ENCODE measurements at regions not wholly inside any gene's neighbourhood (a gene's known extent, or its start where the extent isn't known, plus 50 kb on each side); places are given as distances from the start of the nearest gene placed in this dataset.
"Not testable (repeated sequence)": the region's sequence is repeated elsewhere in the genome, so short reads cannot be mapped to it uniquely, and the experiment has no call there.

GRCh38 chr2:147609301-147609700 is 235.5 kb upstream of the ACVR2A start:
- DNase-seq (ENCODE audit: low read depth in 2 of 2): no peak

DNA sequence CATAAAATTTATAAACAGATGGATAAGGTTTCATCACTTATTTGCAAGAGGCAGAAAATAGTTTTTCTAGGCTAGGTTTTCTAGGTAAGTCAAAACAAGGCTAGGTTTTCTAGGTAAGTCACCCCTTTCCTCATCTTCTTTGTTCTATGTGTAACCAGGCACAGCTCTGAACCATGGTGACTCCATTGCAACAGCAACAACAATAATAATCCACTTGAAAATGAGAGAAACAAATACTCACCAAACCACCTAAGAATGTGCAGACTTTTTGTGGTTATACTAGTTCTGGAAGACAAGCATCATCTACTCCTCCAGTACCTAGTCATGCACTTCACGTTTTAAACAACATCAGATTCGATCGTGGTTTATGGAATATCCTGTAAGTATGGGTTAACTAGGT is 237.4 kb upstream of the ACVR2A start:
- no peak for DNase-seq (ENCODE audit: low read depth in 2 of 2)

GRCh38 chr2:147603876-147604275 is 241.0 kb upstream of the ACVR2A start:
- no peak for DNase-seq (ENCODE audit: low read depth in 2 of 2)

DNA sequence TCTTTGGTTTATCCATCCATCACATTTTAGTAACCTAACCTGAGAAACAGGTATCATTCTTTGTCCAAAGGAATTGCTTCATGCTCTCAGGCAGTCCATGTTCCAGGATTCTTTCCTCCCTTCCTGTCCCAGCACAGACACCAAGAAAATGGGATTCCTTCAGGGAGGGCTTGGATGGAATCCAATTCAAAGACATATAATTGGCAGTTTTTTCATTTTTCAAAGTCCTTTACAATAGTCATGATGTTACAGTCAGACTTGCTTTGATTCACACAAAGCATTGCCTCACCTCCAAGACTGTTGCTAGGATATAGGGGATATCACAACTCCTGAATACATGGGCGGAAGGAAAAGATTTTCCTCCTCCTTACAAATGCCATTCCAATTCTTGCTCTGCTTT is 241.4 kb upstream of the ACVR2A start:
- DNase-seq (ENCODE audit: low read depth in 2 of 2): no peak

DNA sequence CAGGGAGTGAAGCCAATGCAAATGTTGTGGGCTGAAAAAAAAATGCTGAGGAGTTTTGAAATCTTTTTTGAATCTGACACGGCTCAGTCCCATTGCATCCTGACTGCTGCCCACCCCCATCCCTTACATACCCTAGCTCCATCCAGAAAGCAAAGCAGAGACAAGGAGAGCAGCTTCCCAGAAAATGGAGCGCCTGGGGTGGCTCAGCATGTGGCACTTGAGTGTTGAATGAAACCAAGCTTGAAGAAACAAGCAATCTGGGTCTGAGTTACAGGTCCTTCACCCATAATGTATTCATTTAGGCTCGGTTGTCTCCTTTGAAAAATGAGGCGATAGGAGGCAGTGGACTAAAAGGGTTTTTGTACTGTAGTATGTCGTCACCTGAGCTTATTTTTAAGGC is 244.2 kb upstream of the ACVR2A start:
- DNase-seq (ENCODE audit: low read depth in 2 of 2): no peak

DNA sequence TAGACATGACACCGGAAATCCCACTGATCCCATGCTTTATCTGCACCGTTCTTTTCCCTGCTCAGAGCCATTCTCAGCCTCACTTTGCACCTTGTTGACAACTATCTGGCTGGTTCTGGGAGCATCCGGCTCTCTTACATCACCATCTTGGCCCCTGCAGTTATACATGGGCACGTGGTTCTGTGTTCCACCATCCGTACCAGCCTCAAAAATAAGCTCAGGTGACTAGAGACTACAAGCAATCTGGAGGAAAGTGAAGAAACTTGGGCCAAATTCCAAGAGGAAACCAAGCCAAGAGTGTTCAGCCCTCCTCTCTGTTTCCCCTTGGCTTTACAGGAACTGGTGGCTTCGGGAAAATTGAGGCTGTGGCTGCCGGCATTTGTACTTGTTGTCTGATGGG is 244.6 kb upstream of the ACVR2A start:
- no peak for DNase-seq (ENCODE audit: low read depth in 2 of 2)

GRCh38 chr2:147595200-147595599 is 249.6 kb upstream of the ACVR2A start:
- DNase-seq (ENCODE audit: low read depth in 2 of 2): no peak

- DNase-seq (ENCODE audit: low read depth in 2 of 2): no peak
Observed at GRCh38 chr2:147594038-147594437, 250.8 kb upstream of the ACVR2A start.

DNA sequence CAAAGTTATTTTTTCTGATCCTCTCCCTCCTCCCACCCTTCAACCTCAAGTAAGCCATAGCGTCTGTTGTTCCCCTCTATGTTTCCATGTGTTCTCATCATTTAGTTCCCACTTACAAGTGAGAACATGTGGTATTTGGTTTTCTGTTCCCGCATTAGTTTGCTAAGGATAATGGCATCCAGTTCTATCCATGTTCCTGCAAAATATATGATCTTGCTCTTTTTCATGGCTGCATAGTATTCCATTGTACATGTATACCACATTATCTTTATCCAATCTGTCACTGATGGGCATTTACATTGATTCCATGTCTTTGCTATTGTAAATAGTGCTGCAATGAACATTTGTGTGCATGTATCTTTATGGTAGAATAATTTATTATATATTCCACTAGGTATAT is 252.0 kb upstream of the ACVR2A start:
- not testable (repeated sequence) for DNase-seq (ENCODE audit: low read depth in 2 of 2)

- no peak for DNase-seq (ENCODE audit: low read depth in 2 of 2)
Observed at GRCh38 chr2:147589127-147589526, 255.7 kb upstream of the ACVR2A start.

DNA sequence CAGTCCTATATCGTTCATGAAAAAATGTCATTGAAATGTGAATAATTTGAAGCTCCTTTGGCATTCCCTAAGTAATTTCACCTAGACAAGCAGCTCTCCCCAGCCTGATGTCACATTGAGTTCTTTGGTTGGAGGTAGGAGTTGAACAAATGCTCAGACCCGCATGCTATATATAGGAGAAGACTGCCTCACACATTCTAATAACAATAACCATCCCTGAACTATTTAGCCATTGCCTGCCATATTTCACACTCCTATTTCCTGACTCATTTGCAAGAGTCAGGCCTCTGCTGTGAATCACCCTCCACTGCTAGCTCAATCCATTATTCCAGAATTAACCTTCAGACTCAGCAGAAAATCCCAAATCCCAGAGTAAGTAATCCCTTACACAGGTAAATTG is 256.6 kb upstream of the ACVR2A start:
- peak; percentile 45 for DNase-seq (ENCODE audit: low read depth in 2 of 2)

GRCh38 chr2:147578529-147578928 is 266.3 kb upstream of the ACVR2A start:
- no peak for DNase-seq (ENCODE audit: low read depth in 2 of 2)

DNA sequence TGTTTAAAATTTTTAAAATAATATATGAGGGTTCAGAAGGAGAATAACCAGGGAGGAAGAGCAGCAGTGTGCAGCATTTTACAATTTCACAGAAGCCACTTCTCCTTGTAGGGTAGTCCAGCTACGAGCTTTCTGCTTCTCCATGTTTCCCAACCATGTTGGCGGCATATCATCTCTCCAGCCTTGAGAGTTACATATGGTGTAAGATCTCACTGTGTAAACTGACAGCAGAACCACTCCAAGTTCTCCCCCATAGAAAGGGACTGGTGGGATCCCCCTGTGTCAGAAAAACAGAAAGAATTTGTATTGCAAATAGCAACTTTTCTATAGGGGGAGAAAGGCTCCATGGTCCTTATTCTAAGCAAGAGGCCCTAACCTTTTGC is 266.8 kb upstream of the ACVR2A start:
- DNase-seq (ENCODE audit: low read depth in 2 of 2): no peak

DNA sequence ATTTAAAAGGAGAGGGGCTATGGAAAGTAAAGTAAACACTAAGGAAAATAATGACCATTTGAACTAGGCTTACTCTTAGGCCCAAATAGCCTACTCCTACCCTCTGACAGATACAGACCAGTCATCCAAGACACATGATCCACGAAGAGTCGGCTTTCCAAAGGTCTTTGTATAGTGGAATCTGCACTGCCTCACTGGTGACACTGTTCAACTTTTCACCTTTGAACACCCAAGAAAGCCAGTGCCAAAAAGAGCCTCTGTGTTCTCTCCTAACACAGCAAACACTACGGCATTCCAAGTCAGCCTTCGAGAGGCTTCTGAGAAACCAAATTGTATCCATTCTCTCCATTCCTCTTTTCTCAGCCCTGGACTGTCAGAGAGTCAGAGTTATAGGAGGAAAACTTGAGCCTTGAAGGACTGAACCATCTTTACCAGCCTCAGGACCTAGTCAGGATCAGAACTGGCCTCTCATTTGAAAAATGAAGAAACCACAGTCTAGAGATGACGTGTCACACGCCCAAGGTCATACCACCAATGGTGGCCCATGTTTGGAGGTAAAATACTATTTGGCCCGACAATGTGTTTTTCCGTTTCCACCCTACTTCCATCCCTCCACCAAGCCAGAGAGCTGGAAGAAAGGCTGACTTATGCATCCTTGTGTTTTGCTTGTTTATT is 267.4 kb upstream of the ACVR2A start:
- DNase-seq (ENCODE audit: low read depth in 2 of 2): no peak

GRCh38 chr2:147575106-147575505 is 269.7 kb upstream of the ACVR2A start:
- no peak for DNase-seq (ENCODE audit: low read depth in 2 of 2)

- no peak for DNase-seq (ENCODE audit: low read depth in 2 of 2)
Observed at GRCh38 chr2:147572622-147573021, 272.2 kb upstream of the ACVR2A start.

GRCh38 chr2:147569426-147569825 is 275.4 kb upstream of the ACVR2A start:
- no peak for DNase-seq (ENCODE audit: low read depth in 2 of 2)

DNA sequence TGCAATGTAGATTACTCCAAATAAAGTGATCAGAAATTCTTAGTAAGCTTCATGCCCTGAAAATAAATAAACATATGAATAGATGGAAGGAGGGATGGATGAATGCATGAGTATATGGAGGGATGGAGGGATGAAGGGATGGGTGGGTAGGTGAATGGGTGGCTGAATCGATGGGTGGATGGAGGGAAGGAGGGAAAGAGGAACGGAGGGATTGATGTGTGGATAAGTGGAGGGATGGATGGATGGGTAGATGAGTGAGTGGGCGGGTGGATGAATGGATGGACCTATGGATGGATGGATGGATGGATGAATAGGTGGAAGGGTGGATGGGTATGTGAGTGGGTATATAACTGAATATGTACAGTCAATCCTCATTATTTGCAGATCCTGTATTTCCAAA is 276.7 kb upstream of the ACVR2A start:
- no peak for DNase-seq (ENCODE audit: low read depth in 2 of 2)

DNA sequence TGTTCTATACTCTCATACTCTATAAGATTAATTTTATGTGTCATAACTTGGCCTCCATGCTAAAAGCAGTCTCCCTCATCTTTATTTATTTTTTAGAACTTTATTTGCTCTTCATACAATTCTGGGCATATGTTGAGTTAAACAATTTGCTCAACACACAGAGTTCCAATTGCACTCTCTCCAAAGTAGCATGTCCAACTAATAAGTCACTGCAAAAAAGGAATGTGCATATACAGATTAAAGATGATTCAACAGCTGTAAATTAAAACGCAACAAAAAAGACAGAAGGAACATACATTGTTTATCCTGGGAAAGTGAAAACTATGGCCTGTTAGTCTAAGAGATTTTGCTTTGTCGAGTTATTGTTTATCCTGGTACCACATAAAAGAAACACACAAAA is 277.7 kb upstream of the ACVR2A start:
- DNase-seq (ENCODE audit: low read depth in 2 of 2): peak in 1 of 2 experiments; percentile 37

DNA sequence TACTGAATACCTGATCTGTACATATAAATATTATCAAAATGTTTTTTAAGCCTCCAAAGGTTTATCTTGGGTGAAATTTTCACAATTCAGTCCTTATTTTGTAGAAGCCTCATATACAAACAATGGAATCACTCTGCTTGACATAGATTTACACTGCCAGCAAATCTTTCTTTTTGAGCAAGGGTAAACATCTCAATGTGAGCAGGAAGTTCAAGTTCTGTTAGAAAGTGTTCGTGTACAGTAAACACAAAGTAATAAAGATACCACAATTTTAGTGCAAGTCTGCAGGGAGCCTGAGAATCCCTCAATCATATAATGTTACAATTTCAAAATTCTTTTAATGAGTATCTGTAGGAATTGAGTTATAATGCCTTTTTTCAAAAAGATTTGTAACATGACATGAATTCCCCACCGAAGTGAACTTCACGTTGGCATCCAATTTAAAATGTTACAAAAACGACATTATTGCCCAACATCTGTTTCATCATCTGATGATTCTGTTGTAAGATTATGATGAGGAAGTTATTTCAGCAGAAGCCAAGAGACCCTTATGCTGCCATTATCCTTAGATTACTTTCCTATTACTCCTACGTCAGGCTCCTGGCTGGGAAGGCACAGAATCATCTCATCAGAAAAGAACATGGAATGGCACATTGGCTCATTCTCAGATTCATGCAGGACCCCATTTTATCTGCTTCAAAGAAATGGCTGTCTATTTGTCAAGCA is 283.9 kb upstream of the ACVR2A start:
- no peak for DNase-seq (ENCODE audit: low read depth in 2 of 2)

- DNase-seq (ENCODE audit: low read depth in 2 of 2): no peak
Observed at GRCh38 chr2:147559070-147559725, 285.6 kb upstream of the ACVR2A start.

- DNase-seq (ENCODE audit: low read depth in 2 of 2): no peak
Observed at GRCh38 chr2:147558620-147559019, 286.2 kb upstream of the ACVR2A start.

DNA sequence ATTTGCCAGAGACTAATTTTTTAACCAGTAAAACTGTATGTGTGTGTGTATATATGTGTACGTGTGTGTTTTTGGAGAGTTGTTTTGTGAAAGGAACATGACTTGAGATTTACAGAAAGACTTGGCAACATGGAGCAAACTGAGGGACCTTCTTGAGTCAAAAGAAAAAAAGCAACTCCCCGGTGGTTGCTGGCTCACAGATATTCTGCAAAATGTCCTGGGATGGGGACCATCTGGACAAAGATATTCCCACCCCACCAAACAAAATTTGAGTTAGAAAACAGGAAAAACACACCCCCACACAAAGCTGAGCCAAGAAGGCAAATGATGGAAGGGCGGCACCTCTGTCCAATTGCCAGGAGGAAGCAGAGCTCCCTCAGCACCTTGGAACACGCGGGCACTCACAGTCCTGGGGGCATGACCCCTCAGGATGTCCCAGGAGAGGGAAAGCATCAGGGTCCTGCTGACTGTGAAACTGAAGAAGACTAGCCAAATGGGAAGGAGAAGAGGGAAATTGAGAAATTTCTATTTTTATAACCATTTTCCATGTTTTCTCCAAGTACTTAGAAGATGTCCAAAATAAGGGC is 290.2 kb upstream of the ACVR2A start:
- DNase-seq (ENCODE audit: low read depth in 2 of 2): no peak
